DMS153 treated with DMSO at 0.1 percent for 48 hours (cell line): ENCODE measurements at regions not wholly inside any gene's neighbourhood (a gene's known extent, or its start where the extent isn't known, plus 50 kb on each side); places are given as distances from the start of the nearest gene placed in this dataset.
"Not testable (repeated sequence)": the region's sequence is repeated elsewhere in the genome, so short reads cannot be mapped to it uniquely, and the experiment has no call there.

Experiments
- DNase-seq: peaks from one replicate; lab custom pipeline; 2025; ENCODE audit not compliant: unreplicated experiment; lab: John Stamatoyannopoulos, UW

DNA sequence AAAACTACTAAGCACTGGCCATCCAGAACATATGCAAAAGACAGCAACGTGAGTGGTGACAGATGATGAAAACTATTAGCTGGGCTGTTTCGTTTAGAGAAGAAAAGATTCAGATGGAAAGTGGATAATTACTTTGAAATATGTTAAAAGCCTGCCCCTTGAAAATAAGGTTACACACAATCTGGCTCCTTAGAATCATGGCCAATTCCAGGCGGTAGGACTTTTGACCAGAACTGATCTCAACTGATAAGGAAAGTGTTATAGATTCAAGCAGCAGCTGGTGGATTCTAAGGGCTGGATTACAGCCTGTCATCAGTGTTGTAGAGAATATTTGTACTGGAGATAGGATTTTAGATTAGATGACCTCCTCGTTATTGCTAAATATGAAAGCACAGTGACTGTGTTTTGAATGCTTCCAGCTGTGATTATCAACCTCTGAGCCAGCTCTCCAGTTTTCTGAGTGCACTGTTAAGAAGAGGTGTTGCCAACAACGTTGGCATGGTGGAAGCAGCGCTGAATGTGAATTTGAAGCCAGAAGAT lies 75.1 kb downstream of the KBTBD2 start:
- DNase-seq = not testable (repeated sequence)

- not testable (repeated sequence) for DNase-seq
Measured at GRCh38 chr7:32814779-32815178, 76.8 kb downstream of the KBTBD2 start.

DNA sequence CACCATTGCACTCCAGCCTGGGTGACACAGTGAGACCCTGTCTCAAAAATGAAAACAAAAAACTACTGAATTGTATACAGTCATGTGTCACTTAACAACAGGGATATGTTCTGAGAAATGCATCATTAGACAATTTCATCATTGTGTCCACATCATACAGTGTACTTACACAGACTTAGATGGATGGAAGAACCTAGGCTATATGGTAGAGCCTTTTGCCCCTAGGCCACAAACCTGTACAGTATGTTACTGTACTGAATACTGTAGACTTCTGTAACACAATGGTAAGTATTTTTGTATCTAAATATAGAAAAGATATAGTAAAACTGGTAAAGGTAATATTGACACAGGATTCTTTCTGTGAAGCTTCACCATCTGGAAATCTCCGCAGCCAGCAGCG lies 81.7 kb downstream of the KBTBD2 start:
- DNase-seq = no peak

DNA sequence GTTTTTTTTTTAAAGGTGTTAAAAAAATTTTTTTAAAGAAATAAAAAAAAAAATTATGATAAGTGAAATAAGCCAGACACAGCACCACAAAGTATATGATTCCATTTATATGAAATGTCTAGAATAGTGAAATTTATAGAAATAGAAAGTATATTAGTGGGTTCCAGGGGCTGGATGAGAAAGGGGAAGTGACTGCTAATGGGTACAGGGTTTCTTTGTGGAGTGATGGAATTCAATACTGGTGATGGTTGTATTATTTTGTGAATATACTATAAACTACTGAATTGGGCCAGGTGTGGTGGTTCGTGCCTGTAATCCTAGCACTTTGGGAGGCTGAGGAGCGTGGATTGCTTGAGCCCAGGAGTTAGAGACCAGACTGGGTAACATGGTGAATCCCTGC lies 82.2 kb downstream of the KBTBD2 start:
- no peak for DNase-seq

DNA sequence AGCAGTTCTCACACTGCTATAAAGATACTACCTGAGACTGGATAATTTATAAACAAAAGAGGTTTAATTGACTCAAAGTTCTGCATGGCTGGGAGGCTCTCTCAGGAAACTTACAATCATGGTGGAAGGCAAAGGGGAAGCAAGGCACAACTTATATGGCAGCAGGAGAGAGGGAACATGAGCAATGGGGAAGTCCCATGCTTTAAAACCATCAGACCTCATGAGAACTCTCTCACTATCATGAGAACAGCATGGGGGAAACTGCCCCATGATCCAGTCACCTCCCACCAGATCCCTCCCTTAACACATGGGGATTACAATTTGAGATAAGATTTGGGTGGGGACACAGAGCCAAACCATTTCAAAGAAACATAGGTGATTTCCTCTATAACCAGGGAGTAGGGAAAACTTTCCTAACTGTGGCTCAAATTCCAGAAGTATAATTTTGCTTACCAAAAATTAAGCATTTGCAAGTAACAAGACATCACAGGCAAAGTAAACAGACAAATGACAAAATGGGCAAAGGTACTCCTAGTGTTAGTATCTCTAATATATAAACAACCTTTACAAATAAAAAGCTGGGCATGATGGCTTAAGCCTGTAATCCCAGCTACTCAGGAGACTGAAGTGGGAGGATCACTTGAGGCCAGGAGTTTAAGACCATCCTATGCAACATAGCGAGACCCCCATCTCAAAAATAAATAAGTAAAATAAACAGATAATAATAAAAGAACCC lies 88.0 kb downstream of the KBTBD2 start:
- no peak for DNase-seq

DNA sequence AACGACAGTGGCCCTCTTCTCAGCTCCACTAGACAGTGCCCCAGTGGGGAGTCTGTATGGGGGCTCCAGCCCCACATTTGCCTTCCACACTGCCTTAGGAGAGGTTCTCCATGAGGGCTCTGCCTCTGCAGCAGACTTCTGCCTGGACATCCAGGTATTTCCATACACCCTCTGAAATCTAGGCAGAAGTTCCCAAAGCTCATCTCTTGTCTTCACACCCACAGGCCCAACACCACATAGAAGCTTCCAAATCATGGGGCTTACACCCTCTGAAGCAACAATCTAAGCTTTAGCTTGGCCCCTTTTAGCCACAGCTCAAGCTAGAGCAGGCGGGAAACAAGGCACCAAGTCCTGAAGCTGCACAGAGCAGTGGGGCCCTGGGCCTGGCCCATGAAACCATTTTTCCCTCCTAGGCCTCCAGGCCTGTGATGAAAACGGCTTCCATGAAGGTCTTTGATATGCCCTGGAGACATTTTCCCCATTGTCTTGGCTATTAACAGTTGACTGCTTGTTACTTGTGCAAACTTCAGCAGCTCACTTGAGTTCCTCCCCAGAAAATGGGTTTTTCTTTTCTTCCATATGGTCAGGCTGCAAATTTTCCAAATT lies 89.2 kb downstream of the KBTBD2 start:
- DNase-seq = no peak

DNA sequence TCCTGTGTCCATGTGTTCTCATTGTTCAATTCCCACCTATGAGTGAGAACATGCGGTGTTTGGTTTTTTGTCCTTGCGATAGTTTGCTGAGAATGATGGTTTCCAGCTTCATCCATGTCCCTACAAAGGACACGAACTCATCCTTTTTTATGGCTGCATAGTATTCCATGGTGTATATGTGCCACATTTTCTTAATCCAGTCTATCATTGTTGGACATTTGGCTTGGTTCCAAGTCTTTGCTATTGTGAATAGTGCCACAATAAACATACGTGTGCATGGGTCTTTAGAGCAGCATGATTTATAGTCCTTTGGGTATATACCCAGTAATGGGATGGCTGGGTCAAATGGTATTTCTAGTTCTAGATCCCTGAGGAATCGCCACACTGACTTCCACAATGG lies 98.5 kb downstream of the KBTBD2 start:
- not testable (repeated sequence) for DNase-seq

DNA sequence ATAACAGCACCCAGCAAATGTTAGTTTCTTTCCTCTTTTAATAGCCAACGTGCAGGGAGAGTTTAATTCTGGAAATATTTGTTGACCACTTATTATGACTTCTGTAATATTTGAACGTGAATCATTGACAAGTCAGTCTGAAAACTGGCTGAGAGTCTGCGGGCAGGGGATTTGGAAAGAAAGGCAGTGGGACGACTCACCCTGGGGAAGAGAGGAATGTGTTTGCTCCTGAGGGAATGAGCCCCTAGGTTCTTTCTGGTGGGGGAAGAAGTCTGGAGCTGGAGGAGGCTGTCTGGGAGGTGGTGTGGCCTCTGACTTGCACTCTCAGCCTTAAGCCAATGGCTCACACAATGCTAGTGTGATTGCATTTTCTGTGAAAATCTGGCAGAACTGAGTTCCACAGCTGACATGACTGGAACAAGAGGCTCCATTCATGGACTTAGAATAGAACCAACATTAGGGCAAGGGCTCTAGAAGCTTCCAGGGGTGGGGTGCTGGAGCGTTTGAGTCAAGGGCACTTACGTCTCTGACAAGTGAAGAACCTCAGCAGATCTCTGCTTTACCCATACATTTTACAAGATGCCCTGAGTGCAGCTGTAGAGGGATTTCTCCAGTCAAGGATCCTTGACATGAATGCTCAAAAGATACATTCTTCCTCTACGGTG lies 100.7 kb downstream of the KBTBD2 start:
- not testable (repeated sequence) for DNase-seq

GRCh38 chr7:32789266-32789665 lies 102.3 kb downstream of the KBTBD2 start:
- not testable (repeated sequence) for DNase-seq

GRCh38 chr7:32788174-32788573 lies 103.4 kb downstream of the KBTBD2 start:
- not testable (repeated sequence) for DNase-seq

DNA sequence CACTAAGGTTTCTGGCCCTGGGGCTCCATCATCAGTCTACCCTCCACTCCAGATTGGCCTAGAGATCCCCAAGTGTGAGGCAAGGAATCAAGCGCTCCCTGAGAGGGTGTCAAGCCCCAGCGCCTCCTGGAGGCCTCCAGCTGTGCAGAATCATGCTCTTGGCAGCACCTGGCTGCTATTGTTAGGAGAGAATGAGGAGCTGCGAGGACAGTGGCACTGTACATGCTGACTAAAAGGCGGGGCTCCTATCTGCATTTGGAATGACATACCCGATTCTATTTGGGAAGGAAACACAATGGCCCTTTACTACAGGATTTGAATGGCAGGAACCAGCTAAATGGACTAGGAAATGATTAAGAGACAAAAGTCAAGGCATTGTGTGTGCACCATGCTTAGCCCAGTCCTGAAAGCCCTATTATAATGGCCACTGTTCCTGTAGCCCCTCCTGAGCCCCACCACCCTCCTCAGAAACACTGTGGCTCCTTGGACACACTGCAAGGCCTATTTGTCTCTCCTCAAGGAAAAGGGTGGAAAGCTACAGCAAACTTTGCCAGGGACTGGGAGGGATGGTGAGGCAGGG lies 106.1 kb downstream of the KBTBD2 start:
- DNase-seq = peak; percentile 15

GRCh38 chr7:32779895-32780294 lies 111.7 kb downstream of the KBTBD2 start:
- DNase-seq = not testable (repeated sequence)

DNA sequence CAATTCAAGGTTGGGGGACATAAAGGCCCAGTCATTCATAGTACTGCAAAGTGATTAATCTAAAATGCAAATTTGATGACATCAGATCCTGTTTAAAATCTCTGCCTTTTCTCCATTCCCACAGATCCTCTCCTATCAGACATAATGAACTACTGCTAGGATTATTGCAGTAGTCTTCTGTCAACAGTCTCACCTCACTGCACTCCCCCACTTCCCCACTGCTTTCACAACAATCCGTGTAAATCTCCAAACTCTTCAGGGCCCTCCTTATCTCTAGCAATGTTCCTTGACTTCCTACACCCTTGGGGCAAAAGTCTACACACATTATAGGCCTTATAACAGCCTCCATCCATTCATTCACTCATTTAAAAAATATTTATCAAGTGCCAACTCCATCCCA lies 112.4 kb downstream of the KBTBD2 start:
- no peak for DNase-seq

DNA sequence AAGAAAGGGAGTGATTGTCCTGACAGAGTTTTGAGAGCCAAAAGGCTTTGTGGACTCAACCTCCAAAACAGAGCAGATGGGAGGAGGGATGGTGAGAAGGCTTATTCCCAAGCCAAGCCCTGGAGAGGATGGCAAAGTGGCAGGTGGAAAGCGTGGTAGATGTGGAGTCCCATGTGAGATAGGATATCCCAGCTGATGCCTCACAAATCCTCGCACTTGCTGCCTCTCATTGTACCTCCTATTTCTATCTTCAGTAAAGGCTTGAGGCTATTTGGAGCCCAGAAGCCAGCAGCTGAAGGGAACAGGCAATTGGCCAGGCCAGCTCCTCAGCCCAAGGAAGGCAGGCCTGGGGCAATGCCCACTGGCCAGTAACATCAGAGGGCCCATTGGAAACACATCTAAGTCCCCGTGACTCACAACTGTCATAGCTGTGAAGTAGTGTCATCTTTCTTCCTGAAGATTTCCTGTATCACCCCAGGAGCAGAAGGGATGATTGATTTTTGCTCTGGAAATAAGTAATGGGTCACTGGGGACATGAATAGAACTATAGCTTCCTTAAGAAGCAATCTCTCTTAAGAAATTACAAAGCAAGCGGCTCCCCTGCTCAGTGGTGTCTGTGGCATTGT lies 114.4 kb downstream of the KBTBD2 start:
- DNase-seq = not testable (repeated sequence)

DNA sequence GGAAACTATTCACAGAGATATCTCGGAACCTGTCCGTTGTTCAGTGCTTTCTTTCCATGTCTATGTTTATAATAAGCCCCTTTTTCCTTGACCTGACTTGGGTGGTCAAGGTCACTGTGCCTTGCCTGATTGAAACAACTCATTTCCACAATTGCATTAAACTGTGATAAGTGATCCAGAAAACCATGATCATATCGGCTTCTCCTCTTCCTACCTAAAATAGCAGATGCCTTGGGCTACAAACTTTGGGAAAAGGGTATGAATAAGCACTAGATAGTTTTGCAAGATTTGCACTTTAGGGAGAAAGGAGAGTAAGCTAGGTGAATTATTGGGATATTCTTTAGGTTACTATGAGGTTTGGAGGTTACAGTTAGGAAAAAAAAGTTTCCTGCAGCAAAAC lies 115.2 kb downstream of the KBTBD2 start:
- not testable (repeated sequence) for DNase-seq

DNA sequence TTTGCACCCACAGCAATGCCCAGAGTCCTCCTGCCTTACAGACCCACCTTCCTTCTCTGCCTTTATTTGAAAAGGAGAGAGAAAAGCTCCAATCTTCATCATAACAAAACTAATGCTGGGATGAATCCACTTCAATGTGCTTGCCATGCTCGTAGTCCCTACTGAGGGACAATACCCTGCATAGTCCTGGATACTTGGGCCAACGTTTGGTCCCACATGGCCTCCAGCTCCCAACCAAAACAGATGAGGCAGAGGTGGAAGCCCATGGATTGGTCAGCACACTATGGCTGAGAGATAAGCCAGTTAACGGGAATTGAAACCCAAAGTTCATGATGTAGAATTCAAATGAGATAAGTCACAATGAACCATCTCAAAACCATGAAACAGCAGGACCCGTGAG lies 115.8 kb downstream of the KBTBD2 start:
- not testable (repeated sequence) for DNase-seq

DNA sequence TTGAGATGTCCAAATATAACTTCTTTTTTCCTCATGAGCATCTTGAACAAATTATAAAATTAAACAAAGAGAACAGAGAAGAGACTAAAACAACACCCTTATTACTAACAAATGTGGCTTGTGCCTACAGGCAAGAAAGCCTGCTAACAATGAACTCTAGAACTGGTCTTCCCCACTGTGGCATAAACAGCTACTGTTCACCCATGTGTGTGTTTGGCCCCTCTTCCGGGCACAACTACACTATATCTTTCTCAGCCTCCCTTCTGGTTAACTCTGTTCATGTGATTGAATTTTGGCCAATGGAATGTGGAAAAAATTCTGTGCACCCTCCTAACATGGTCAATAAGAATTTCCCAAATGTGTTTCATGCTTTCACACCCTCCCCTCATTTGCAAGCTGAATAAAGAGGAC lies 117.0 kb downstream of the KBTBD2 start:
- DNase-seq = no peak

DNA sequence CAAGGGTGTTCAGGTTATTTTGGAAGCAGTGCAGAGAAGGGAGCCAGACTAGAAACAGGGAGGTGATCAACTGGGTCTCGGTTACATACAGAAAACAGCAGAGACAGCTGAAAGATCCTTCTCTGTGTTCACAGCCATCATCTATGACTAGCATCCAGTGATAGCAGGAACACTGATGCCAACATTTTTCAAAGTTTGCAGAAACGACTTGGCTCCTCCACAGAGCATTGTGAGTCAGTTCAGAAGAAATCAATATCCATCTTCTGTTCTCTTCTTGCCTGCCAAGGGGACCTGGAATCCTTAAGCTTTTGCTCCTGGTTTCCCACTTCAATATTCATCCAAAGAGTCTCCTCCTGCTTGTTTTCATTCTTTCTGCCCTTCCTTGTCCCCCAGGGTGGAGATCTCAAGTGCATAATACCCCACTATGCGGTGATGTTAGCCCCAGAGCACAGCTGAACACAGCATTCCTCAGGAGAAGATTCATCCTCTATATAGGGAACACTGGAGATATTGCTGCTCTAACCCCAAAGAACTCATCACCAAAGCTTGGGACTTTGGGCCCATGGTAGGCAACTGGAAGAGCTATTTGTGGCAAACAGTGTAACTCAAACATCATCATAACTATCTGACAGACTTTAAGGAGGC lies 122.6 kb downstream of the KBTBD2 start:
- DNase-seq = not testable (repeated sequence)

GRCh38 chr7:32768338-32768737 lies 123.2 kb downstream of the KBTBD2 start:
- DNase-seq = not testable (repeated sequence)

GRCh38 chr7:32765649-32766251 lies 125.8 kb downstream of the KBTBD2 start:
- DNase-seq = peak; percentile 8
